ENCODE measurements at regions not wholly inside any gene's neighbourhood (a gene's known extent, or its start where the extent isn't known, plus 50 kb on each side); places are given as distances from the start of the nearest gene placed in this dataset.
"Not testable (repeated sequence)": the region's sequence is repeated elsewhere in the genome, so short reads cannot be mapped to it uniquely, and the experiment has no call there.

DNA sequence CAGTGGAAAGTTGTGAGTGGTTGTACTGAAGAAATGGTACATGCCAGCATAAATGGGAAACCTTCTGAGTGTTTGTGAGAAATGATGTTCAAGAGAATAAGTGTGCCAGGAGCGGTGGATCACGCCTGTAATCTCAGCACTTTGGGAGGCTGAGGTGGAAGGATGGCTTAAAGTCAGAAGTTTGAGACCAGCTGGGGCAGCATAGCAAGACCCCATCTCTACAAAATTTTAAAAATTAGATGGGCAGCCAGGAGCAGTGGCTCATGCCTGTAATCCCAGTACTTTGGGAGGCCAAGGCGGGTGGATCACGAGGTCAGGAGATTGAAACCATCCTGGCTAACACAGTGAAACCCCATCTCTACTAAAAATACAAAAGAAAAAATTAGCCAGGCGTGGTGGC lies 63.5 kb upstream of the TNRC6A start:
- 0 out of 2 replicates have a peak, but pooled peaks have one; percentile 22 for TF ChIP-seq ZNF121 (CRISPR knock-in tag; conservative IDR thresholded peaks at IDR 0.05)
- H3K9ac ChIP-seq (ENCODE audit: insufficient read depth in 1 of 2, low read depth in 2 of 2, low read length in 2 of 2); H3K9me3 ChIP-seq (replicated peaks; ENCODE audit: control insufficient read depth, insufficient read depth, low read depth, low read length); H3K36me3 ChIP-seq (ENCODE audit: control insufficient read depth, insufficient read depth, low read length); H4K20me1 ChIP-seq (replicated peaks; ENCODE audit: control insufficient read depth, insufficient read depth, low read length); H3K4me3 ChIP-seq; ATAC-seq; BruUV-seq (replicated peaks); H3K27ac ChIP-seq (ENCODE audit: extremely low read depth, low read depth, low read length); H3K9me1 ChIP-seq (ENCODE audit: control insufficient read depth, insufficient read depth, low read length); intact Hi-C loops (cut with micrococcal nuclease); H3K79me2 ChIP-seq (ENCODE audit: control insufficient read depth, insufficient read depth, low read length); DNase-seq (ENCODE audit: extremely low read depth in 1 of 4, low spot score in 3 of 4); H3K4me1 ChIP-seq (replicated peaks in 1 of 2; ENCODE audit: control insufficient read depth in 2 of 2, insufficient read depth in 2 of 2, low read length in 2 of 2); H2AFZ ChIP-seq (ENCODE audit: low read depth, low read length); CTCF ChIA-PET (ENCODE audit: low intra/inter-chr PET ratio); H3K4me2 ChIP-seq (ENCODE audit: insufficient read depth, low read length); FAIRE-seq; in situ Hi-C loops (cut with MboI): not testable (repeated sequence)
- POLR2A ChIA-PET: interaction anchor here (1.1 to 1.7 kb wide), 2 partner anchors 9 to 138 kb away, joined by 3 to 4 read pairs; no protein-coding TSS in a partner anchor
- peaks cover 10 to 44% of the 10 kb centered on the region in 2 experiments; a peak in 4 of 5 replicates for H3K27me3 ChIP-seq (ENCODE audit: control insufficient read depth in 2 of 2, insufficient read depth in 2 of 2, low read length in 2 of 2)
- WGBS (ENCODE audit: insufficient coverage, low coverage, missing lambda C conversion rate): 4% methylated on average over 5 of the region's 5 CpGs

DNA sequence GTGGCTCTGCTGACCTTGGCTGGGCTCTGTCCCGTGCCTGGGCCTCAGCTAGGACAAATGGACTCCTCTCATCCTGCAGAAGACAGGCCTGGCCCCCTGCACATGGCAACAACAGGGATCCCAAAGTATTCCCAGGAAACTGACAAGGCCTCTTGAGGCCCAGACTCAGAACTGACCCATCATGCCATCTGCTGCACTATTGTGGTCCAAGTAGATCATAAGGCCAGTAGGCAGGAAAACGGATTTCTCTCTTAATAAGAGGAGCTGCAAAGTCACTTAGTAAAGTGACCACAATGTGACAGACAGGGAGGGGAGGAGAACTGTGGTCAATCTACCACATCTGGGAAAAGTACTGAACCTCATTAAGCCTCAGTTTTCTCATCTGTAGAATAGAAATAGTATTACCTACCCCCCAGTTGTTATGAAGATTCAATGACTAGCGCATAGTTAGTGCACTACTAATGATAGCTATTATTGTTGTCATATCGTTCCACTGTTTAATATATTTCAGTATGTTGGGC lies 62.1 kb upstream of the TNRC6A start:
- peaks cover 10 to 45% of the 10 kb centered on the region in 2 experiments; a peak in 4 of 5 replicates for H3K27me3 ChIP-seq (ENCODE audit: control insufficient read depth in 2 of 2, insufficient read depth in 2 of 2, low read length in 2 of 2)
- in situ Hi-C loops (cut with MboI): no loop called here
- H3K27ac ChIP-seq (ENCODE audit: extremely low read depth, low read depth, low read length): no peak overlapping the region
- H3K4me3 ChIP-seq: no peak overlapping the region
- no peaks in the 10 kb centered on the region for H3K79me2 ChIP-seq (ENCODE audit: control insufficient read depth, insufficient read depth, low read length)
- H3K9me3 ChIP-seq (replicated peaks; ENCODE audit: control insufficient read depth, insufficient read depth, low read depth, low read length): no peaks in the 10 kb centered on the region
- H3K4me2 ChIP-seq (ENCODE audit: insufficient read depth, low read length): no peak overlapping the region
- BruUV-seq (replicated peaks): no TSS peak
- intact Hi-C loops (cut with micrococcal nuclease): no loop called here
- WGBS (ENCODE audit: insufficient coverage, low coverage, missing lambda C conversion rate): 2% methylated on average over 3 of the region's 4 CpGs
- 0 out of 2 replicates have a peak, but pooled peaks cover 2% of the 10 kb centered on the region for H4K20me1 ChIP-seq (replicated peaks; ENCODE audit: control insufficient read depth, insufficient read depth, low read length)
- ATAC-seq (no peak), FAIRE-seq (no peak), DNase-seq (ENCODE audit: extremely low read depth in 1 of 4, low spot score in 3 of 4) (no peak)
- TF ChIP-seq GABPA (tag; conservative IDR thresholded peaks at IDR 0.05; ENCODE audit: low read depth): no peak
- H3K36me3 ChIP-seq (ENCODE audit: control insufficient read depth, insufficient read depth, low read length): no peaks in the 10 kb centered on the region
- H3K9me1 ChIP-seq (ENCODE audit: control insufficient read depth, insufficient read depth, low read length): no peaks in the 10 kb centered on the region
- ChIA-PET CTCF (ENCODE audit: low intra/inter-chr PET ratio) (no interaction called here), POLR2A (interaction anchor here (0.9 to 1.7 kb wide), 2 partner anchors 8 kb away, joined by 3 to 4 read pairs; no protein-coding TSS in a partner anchor)
- no peak overlapping the region for H2AFZ ChIP-seq (ENCODE audit: low read depth, low read length)
- peaks cover 0 to 2% of the 10 kb centered on the region in 2 experiments; a peak in 2 of 5 replicates for H3K4me1 ChIP-seq (replicated peaks in 1 of 2; ENCODE audit: control insufficient read depth in 2 of 2, insufficient read depth in 2 of 2, low read length in 2 of 2)
- H3K9ac ChIP-seq (ENCODE audit: insufficient read depth in 1 of 2, low read depth in 2 of 2, low read length in 2 of 2): no peak overlapping the region
